ENCODE measurements at regions not wholly inside any gene's neighbourhood (a gene's known extent, or its start where the extent isn't known, plus 50 kb on each side); places are given as distances from the start of the nearest gene placed in this dataset.

- TF ChIP-seq, protein P1, sequence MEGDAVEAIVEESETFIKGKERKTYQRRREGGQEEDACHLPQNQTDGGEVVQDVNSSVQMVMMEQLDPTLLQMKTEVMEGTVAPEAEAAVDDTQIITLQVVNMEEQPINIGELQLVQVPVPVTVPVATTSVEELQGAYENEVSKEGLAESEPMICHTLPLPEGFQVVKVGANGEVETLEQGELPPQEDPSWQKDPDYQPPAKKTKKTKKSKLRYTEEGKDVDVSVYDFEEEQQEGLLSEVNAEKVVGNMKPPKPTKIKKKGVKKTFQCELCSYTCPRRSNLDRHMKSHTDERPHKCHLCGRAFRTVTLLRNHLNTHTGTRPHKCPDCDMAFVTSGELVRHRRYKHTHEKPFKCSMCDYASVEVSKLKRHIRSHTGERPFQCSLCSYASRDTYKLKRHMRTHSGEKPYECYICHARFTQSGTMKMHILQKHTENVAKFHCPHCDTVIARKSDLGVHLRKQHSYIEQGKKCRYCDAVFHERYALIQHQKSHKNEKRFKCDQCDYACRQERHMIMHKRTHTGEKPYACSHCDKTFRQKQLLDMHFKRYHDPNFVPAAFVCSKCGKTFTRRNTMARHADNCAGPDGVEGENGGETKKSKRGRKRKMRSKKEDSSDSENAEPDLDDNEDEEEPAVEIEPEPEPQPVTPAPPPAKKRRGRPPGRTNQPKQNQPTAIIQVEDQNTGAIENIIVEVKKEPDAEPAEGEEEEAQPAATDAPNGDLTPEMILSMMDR (IDR thresholded peaks at IDR 0.05), result no peak
- TF ChIP-seq POLR2A (IDR thresholded peaks at IDR 0.05), result no peak
These were observed 549.6 kb downstream of the ZIC1 start for GRCh38 chr3:147958754-147959153.

Measured in esophagus squamous epithelium (tissue), 4 donors.